GM19397 (cell line): ENCODE measurements at regions not wholly inside any gene's neighbourhood (a gene's known extent, or its start where the extent isn't known, plus 50 kb on each side); places are given as distances from the start of the nearest gene placed in this dataset.

Experiments used
- ATAC-seq: cut with Tn5 transposase; IDR thresholded peaks from one replicate; pipeline ENCODE4 v1.9.1; 2021; ENCODE audit warnings: mild to moderate bottlenecking, moderate library complexity; ENCODE audit not compliant: unreplicated experiment

DNA sequence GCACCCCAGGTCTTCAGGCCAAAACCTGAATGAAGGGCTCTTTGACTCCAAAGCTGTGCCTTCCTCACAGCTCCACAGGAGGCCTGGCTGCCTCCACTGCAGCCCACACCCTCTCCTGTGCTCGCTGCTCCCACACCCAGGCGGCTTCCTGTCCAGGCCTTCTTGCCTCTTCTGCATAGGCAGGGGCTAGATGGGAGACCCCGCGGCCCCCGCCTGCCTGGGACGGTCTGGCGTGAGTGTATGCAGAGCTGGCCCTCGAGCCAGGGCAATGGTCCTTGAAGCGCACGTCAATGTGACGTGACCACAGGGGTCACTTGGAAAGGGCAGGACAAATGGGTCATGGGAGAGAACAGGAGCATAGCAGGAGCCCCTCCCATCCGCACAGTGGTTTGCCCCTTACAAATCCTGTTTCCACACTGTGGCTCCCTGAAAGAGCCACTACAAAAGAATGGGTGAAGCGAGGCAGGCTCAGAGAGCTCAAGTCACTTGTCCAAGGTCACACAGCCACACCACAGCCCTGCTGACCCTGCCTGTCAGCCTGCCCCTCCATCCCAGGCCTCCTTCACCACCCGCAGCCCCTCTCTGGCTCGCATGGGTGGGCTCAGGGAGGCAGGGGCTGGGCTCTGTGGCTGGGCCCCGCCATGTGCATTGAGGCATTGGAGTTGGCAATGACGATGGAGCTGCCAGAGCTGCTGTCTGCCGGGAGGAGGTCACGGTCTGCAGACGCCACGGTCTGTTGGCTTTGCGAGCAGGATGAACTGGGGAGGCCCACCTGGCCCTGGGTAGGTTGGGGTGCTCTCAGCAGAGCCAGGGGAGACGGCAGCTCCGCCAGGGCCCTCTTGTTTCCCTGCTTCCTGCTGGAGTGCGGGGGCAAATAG is 71.2 kb upstream of the WNT11 start:
- no peak for ATAC-seq

DNA sequence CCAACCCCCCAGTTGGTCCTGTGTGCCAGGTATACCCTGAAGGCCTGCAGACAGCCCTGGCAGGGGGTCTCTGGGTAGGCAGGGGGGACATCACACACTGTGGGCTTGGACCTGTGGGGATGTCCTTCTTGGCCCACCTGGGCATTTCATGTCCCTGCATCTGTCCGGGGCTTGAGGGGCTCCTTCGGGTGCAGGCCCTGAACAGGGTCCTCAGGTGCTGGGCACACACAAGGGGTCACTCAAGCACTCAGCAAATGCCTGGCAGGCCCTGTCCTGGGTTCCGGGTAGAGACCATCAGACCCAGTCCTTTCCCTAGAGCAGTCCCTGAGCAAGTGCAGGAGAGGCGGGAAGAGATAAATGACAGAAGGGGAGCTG is 70.5 kb upstream of the WNT11 start:
- no peak for ATAC-seq

DNA sequence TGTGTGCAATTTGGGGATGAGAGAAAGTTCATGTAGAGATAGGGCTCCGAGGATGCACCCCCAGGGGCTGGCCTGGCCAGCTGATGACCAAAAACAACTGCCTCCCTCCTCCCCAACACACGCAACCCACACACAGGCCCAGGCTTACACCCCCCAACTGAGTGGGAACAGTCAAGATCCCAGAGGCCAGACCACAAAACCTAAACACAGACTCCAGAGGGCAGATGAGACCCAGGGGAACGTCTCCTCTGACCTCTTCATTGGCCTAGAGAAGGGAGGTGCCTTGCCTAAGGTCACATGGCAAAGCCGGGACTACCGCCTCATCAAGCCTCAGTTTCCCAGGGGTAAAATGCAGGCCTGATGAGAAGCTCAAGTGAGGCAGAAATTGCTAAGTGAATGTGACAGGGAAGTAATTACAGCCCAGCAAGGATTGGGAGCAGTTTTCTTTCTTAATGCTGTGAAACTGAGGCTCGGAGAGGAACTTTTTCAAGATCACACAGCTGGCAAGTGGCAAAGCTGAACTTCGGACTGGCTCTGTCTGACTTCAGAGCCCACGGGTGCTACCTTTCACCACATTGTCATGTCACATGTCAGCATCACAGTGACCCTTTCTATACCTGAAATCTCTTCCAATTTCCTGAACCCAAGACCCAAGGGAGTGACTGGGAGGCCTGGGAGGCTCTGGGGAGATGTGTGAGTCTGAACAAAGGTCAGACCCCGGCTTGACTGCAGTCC is 69.9 kb upstream of the WNT11 start:
- no peak for ATAC-seq

DNA sequence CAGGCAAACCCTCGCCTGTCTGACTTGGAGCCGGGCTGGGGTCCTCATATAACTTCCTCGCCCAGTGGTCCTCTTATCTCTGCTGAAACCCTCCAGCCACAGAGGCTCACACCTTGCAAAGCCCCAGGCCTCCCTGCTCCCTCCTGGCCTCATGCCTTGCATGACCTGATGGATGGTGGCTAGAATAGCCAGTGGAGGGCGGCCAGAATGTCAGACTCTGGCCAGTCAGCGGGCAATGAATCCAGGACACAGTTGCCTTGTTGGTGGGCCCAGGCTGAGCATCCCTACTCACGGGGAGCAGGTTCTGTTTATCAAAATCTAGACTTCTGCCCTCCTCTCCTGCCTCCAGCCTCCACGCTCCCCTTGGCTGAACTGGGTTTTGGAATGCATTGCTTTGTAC is 69.1 kb upstream of the WNT11 start:
- no peak for ATAC-seq

DNA sequence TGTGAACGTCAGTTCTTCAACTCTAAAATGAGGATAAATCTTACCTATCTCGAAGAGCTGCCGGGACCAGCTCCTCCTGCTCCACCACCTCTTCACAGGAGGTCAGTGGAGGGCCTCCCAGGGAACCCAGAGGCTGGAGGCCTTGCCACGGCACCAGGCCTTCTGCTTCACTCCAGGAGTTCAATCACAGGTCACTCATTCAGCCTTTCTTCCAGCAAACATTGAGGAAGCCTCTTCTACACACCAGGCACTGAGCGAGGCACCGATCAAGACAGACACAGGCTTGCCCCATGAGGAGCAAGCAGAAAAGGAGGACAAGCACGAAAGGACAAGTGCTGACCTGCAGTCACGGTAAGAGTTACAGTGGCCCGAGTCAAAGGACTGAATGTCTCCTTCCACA is 64.8 kb upstream of the WNT11 start:
- ATAC-seq = no peak

DNA sequence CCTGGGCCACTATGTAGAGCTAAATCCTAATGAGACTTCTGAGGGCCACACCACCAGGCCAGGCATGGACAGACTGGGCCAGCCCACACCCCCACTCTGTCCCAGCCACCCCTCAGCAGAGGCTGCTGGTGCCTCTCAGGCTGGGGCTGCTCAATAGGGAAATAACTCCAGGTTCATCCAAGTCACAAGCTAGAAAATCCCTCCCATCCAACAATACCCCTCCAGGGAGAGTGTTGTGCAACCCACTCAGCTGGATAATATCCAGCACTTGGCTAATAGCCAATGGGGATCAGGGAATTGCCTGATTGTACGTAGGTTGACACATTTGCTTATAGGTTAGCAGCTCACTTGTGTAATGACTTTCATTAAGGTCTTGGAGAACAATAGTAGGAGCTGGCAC is 64.1 kb upstream of the WNT11 start:
- ATAC-seq = no peak

DNA sequence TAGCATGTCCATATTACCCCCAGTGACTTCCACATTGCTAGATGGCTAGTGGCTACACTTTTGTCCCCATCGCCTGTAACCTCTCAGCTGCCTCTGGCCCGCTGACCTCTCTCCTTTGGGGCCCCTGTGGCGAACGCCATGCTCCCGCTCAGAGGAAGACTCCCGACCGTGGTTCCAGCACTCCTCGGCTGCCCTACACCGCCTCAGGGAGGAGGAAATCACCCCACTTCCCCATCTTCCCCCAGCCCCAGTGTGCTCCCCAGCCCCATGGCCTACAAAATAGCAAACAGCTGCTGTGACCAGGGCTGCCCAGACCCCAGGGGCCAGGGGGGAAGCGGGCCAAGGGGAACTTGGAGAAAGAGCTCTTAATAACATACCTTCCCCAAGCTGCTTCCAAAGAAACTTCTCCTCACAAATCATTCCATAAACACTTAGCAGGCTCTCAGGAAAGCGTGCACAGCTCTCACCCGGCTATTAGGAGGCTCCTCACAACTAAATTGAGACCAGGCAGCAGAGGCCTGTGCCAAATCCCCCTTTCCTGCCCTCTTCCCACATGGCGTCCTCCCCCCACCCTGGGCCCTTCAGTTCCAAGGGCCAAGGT is 63.5 kb upstream of the WNT11 start:
- ATAC-seq = no peak

DNA sequence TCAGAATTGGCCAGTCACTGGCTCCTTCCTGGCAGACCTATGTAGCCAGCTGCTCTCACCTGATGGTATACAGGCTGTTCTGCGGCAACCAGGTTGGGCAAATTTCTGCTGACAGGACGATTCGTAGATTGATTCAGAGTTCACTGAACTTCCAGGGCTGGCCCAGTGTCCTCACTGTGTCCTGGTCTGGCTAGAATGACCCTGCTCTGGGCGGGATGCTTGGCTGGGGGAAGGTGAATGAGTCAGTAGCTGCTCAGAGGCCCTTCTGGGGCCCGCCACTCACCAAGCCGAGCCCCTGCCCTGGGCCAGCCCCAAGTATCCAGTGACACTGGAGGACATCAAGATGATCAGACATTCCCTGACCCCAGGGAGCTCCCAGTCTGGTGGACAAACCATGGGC is 62.9 kb upstream of the WNT11 start:
- ATAC-seq = no peak

DNA sequence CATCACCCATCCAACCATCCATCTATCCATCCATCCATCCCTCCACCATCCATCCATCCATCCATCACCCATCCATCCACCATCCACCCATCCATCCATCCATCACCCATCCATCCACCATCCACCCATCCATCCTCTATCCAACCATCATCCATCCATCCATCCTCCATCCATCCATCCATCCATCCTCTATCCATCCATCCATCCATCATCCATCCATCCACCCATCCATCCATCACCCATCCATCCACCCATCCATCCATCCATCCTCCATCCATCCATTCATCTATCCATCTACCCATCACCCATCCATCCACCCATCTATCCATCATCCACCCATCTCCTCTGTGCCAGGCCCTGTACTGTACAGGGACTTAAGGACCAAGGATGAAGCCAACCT is 62.2 kb upstream of the WNT11 start:
- no peak for ATAC-seq

DNA sequence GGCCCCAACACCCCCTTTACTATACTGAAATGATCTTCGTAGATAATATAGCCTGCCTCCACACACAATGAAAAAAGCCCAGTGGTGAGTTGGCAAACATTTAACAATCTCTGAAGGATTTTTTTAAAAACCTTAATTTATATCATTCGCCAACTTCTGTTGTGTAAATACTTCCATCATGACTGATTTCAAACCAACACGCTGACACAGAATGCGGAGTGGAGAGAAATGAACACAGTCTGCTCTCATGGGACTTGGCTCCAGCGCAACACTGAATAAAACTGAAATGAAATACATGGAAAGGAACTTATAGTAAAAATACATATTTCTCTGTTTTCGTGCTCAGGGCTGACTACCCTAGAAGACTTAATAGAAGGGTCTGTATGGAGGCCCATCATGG is 61.3 kb upstream of the WNT11 start:
- no peak for ATAC-seq

DNA sequence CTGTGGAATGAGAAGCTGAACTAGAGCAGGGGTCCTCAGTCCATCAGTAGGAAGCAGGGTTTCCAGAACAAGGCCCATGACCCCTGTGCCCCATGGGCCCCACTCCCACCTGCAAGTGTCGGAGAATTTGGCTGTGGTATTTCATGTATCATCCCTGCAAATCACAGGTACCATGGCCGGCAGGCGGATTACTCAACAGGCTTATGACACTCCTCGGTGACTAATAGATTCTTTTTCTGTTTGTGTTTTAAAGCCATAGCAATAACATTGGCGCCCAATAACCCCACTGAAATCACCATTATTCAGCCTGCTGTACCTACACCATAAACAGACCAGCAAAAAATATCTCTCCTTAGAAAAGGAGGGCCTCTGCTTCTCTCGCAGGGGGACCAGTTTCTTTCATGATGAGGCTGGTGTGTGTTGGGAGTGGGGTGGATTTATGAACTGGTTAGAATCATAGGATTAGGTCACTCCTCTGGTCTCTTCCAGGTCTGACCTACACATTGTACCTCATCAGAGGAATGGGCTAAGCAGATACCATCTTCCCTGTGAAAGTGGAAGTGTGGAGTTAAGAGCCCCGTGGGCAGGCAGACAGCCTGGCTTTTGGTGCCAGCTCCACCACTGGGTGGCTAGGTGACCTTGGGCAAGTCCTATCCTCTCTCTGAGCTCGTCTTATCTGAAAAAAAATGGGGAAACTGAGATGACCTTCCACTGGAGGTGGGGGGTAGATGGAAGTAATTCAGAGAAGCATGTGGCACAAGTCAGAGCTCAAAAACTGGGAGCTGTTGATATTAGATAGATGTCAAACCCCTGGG is 60.2 kb upstream of the WNT11 start:
- no peak for ATAC-seq

DNA sequence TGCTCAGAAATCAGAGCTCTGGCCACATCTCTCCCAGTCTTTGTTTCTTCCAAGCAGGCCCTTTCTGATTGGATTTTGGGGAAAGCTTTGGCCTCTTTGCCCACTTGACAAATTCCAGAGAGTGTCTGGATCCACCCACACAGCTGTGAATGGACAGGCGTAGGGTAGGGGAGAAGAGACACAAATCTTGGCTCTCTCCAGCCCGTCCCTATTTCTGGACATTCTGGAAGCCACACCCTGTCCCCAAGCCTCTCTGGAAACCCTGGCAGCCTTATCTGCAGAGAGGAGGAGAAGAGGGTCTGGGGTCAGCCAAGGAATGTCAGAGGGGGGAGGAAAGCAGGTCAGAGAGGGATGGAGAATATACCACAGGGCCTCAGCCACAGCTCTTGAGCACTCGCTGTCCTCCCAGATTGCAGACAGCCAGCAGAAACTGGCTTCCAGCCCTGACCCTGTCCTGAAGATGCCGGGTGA is 59.5 kb upstream of the WNT11 start:
- ATAC-seq = no peak

DNA sequence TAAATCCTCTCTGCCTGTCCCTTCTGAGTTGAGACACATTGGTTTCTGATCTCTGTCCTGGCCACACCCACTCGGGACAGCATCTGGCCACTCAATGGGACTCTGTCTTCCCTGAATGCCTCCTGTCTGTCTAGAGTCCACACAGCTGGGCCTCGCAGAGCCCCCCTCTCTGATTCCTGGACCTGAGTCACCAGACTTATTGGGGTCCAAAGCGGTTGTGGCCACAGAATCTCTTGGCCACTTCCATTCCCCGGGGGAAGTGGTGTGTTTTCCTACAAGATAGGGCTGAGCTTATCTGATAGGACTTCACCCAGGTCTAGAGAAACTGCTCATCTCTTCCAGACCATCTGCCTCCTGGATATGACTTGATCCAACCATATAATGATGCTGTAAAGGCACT is 57.4 kb upstream of the WNT11 start:
- no peak for ATAC-seq

DNA sequence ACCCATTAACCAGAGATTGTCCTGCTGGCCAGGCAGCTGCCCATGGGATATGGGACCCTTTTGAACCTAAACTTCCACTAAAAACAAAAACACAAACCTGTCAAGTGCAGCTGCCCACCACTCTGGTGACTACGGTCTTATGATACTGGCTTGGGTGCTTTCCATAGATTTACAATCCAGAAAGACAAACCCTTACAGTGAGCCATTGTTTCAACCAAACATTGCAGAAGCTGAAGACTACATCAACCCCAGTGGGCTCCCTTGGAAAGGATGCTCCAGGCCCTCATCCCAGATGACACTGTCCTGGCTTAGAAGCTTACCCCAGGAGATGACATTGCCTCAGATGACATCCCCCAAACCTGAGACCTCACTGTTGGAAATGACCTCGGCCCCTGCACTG is 56.9 kb upstream of the WNT11 start:
- no peak for ATAC-seq

DNA sequence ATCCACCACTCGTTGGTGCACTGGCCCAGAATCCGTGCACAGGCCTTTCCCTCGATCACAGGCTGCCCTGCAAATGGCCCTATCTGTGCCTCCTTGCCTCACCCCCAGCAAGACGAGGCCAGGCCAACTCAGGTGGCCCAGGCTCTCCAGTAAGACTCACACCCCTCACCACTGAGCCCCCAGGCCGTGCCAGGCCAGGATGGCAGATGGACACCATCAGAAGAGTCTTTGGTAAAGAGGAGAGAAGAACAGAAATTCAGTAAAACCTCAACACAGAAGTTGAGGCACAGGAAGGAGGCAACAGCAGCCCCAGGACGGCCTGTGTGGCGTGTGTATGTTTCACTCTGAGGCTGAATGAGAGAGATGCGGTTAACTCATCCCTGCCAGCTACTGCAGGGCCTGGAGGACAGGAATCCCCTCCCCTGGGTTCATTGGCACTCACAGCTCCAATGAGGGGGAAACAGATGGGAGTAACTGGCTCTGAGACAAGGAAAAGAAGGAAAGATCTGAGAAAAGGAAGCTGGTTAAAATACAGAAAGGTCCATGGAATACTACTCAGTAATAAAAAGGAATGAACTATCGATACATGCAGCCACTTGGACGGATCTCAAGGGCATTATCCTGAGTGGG is 54.1 kb upstream of the WNT11 start:
- ATAC-seq = no peak

DNA sequence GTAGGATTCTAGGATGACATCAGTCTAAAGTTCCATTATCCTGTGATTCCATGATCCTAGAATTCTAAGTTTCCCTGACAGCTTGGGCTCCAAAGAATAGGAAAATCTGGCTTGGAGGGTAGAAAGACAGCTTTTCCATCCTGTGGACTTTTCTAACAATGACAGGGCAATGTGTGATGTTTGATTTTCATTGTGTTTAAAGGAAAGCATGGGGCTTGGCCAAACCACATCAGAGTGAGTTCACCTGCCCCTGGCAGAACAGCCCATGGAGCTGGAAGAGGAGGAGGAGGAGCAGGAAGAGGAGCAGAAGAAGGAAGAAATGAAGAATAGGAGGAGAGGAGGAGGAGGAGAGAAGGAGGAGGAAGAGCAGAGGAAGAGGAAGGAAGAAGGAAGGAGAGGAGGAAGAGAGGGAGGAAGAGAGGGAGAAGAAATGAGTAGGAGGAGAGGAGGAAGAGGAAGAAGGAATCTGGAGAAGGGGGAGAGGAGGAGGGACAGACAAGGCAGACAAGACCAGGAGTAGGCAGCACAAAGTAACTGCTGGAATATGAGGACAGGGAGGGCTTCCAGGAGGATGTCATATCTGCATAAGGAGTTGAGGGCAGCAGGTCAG is 53.1 kb upstream of the WNT11 start:
- no peak for ATAC-seq

DNA sequence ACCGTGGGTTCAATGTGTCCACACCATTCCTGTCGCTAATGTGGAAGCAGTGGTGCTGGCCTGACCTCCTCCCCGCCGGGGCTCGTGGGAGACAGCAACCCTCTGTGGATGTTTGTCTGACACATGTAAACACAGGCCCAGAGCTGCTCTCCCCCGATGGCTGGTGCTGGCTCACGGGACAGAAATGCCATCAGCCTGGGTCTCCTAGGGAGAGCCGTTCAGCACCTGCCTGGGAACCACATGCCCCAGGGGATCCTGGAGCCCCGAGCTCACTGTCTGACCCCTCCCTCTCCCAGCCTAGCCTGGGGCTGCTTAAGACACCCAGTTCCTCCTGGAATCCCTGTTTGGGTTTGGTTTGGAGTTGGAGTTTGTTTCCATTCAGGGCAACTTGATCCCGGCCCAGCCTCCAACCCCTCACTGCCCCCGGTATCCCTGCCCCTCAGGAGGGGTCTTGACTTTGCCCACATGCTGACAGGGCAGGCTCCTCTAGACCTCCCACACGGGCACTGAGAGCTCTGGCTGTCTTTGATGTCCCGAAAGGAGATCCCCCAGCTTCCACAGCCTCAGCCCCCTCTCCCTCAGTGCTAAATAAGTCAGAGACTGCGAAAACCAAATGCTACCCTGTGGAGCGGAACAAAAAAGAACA is 50.9 kb upstream of the WNT11 start:
- no peak for ATAC-seq

DNA sequence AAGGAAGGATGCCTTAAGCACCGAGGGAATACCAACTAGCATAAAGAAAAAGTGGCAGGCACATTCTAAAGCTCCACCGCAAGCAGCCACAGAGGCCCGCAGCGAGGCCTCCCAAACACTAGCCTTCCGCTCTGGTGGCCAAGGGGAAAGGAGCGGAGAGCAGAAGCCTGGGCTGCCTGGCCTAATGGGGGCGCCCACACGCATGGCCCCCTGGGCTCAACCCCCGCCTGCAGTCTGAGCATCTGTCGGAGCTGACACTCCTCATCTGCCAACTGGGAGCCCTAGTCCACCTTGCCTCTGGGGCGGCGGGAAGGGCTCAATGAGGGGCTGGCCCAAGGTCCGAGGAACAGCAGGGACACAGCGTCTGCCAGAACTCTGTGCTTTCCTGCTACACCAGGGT is 50.1 kb upstream of the WNT11 start:
- no peak for ATAC-seq
